ENCODE measurements at regions not wholly inside any gene's neighbourhood (a gene's known extent, or its start where the extent isn't known, plus 50 kb on each side); places are given as distances from the start of the nearest gene placed in this dataset.

DNA sequence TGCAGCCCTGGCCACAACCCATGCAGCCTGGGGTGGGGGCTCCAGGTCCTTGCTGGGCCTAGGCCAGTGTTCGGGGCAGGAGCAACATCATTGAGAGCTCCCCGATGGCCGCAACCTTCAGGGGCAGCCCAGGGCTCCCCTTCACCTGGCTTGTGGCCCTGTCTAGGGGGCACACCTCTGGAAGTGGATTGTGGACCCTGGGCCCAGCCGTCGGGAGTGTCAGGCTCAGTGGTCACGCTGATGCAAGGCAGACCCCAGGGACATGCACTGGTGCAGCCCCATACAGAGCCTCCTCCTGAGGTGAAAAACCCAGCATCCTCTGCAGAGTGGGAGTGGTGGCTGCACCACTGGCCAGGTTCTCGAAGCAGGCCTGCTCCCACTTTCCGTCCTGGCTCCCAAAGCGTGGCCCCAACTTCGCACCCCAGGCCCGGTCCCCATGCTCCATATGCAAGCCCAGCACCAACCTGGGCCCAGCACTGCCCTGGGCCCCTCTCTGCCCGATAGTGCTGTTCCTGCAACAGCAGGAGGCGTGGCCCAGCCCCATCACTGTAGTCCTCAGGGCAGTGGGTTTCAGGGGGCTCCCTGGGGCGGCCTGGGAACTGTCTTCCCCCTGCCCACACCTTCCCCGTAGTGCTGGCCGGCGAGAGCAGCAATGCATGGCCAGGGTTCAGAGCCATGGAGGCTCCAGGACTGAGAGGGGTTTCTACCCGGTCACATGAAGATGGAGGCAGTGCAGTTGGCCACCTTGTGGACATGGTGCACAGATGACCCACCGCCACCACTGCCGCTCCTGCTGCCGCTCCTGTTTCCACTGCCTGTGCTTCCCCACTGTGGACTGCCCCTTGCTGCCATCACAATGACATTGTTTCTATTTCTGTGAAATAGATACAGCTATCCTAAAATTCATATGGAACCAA lies 303.9 kb upstream of the NRG3 start:
- TF ChIP-seq TCF12 (IDR thresholded peaks at IDR 0.05; ENCODE audit: low read depth) (no peak), NFIC (IDR thresholded peaks at IDR 0.05) (no peak), CREB1 (IDR thresholded peaks at IDR 0.05; ENCODE audit: low read depth) (no peak), TAF1 (IDR thresholded peaks at IDR 0.05; ENCODE audit: low read depth) (no peak), FOXM1 (IDR thresholded peaks at IDR 0.05; ENCODE audit: borderline replicate concordance, low read depth) (no peak), ZBTB7A (IDR thresholded peaks at IDR 0.05; ENCODE audit: low read depth) (no peak), EP300 (IDR thresholded peaks at IDR 0.05; ENCODE audit: borderline replicate concordance) (no peak), EGR1 (IDR thresholded peaks at IDR 0.05) (no peak), MAX (IDR thresholded peaks at IDR 0.05) (no peak), CEBPB (IDR thresholded peaks at IDR 0.05) (no peak), YY1 (IDR thresholded peaks at IDR 0.05; ENCODE audit: low read depth) (no peak), RAD21 (IDR thresholded peaks at IDR 0.05; ENCODE audit: low read depth) (no peak), TEAD4 (IDR thresholded peaks at IDR 0.05) (no peak)
- TF ChIP-seq, protein P1, sequence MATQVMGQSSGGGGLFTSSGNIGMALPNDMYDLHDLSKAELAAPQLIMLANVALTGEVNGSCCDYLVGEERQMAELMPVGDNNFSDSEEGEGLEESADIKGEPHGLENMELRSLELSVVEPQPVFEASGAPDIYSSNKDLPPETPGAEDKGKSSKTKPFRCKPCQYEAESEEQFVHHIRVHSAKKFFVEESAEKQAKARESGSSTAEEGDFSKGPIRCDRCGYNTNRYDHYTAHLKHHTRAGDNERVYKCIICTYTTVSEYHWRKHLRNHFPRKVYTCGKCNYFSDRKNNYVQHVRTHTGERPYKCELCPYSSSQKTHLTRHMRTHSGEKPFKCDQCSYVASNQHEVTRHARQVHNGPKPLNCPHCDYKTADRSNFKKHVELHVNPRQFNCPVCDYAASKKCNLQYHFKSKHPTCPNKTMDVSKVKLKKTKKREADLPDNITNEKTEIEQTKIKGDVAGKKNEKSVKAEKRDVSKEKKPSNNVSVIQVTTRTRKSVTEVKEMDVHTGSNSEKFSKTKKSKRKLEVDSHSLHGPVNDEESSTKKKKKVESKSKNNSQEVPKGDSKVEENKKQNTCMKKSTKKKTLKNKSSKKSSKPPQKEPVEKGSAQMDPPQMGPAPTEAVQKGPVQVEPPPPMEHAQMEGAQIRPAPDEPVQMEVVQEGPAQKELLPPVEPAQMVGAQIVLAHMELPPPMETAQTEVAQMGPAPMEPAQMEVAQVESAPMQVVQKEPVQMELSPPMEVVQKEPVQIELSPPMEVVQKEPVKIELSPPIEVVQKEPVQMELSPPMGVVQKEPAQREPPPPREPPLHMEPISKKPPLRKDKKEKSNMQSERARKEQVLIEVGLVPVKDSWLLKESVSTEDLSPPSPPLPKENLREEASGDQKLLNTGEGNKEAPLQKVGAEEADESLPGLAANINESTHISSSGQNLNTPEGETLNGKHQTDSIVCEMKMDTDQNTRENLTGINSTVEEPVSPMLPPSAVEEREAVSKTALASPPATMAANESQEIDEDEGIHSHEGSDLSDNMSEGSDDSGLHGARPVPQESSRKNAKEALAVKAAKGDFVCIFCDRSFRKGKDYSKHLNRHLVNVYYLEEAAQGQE (IDR thresholded peaks at IDR 0.05; ENCODE audit: low read depth): no peak
- TF ChIP-seq, protein P2, sequence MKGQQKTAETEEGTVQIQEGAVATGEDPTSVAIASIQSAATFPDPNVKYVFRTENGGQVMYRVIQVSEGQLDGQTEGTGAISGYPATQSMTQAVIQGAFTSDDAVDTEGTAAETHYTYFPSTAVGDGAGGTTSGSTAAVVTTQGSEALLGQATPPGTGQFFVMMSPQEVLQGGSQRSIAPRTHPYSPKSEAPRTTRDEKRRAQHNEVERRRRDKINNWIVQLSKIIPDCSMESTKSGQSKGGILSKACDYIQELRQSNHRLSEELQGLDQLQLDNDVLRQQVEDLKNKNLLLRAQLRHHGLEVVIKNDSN (IDR thresholded peaks at IDR 0.05): no peak

GRCh38 chr10:81575036-81575435 lies 300.0 kb upstream of the NRG3 start:
- TF ChIP-seq EGR1 (IDR thresholded peaks at IDR 0.05) (no peak), RAD21 (IDR thresholded peaks at IDR 0.05; ENCODE audit: low read depth) (no peak), CREB1 (IDR thresholded peaks at IDR 0.05; ENCODE audit: low read depth) (no peak), CEBPB (IDR thresholded peaks at IDR 0.05) (no peak), TAF1 (IDR thresholded peaks at IDR 0.05; ENCODE audit: low read depth) (no peak), TCF12 (IDR thresholded peaks at IDR 0.05; ENCODE audit: low read depth) (no peak), NFIC (IDR thresholded peaks at IDR 0.05) (no peak), EP300 (IDR thresholded peaks at IDR 0.05; ENCODE audit: borderline replicate concordance) (no peak), MAX (IDR thresholded peaks at IDR 0.05) (no peak), ZBTB7A (IDR thresholded peaks at IDR 0.05; ENCODE audit: low read depth) (no peak), FOXM1 (IDR thresholded peaks at IDR 0.05; ENCODE audit: borderline replicate concordance, low read depth) (no peak), YY1 (IDR thresholded peaks at IDR 0.05; ENCODE audit: low read depth) (no peak), TEAD4 (IDR thresholded peaks at IDR 0.05) (no peak)
- TF ChIP-seq, protein P2 (IDR thresholded peaks at IDR 0.05): no peak
- TF ChIP-seq, protein P1 (IDR thresholded peaks at IDR 0.05; ENCODE audit: low read depth): no peak

DNA sequence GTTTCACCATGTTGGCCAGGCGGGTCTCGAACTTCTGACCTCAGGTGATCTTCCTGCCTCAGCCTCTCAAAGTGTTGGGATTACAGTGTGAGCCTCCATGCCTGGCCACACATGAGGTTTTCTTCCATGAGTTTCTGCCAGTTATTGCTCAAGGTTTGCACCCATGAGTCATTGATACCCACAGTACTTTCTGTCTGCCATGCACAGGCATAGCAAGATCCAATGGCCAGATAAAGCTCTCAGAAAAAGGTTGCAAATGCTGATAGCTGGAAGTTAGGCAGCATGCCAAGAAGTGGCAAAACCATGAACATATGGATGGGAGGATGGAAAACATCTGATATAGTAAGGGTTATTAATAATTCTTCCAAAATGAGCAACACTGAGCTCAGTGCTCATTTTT lies 298.7 kb upstream of the NRG3 start:
- no peak for TF ChIP-seq CREB1 (IDR thresholded peaks at IDR 0.05; ENCODE audit: low read depth)
- no peak for TF ChIP-seq TEAD4 (IDR thresholded peaks at IDR 0.05)
- TF ChIP-seq NFIC (IDR thresholded peaks at IDR 0.05): no peak
- TF ChIP-seq CEBPB (IDR thresholded peaks at IDR 0.05): no peak
- no peak for TF ChIP-seq YY1 (IDR thresholded peaks at IDR 0.05; ENCODE audit: low read depth)
- TF ChIP-seq, protein P1 (IDR thresholded peaks at IDR 0.05; ENCODE audit: low read depth): no peak
- TF ChIP-seq, protein P2 (IDR thresholded peaks at IDR 0.05): no peak
- TF ChIP-seq RAD21 (IDR thresholded peaks at IDR 0.05; ENCODE audit: low read depth): no peak
- TF ChIP-seq ZBTB7A (IDR thresholded peaks at IDR 0.05; ENCODE audit: low read depth): no peak
- TF ChIP-seq TAF1 (IDR thresholded peaks at IDR 0.05; ENCODE audit: low read depth): no peak
- TF ChIP-seq TCF12 (IDR thresholded peaks at IDR 0.05; ENCODE audit: low read depth): no peak
- TF ChIP-seq EGR1 (IDR thresholded peaks at IDR 0.05): no peak
- no peak for TF ChIP-seq MAX (IDR thresholded peaks at IDR 0.05)
- TF ChIP-seq EP300 (IDR thresholded peaks at IDR 0.05; ENCODE audit: borderline replicate concordance): no peak
- TF ChIP-seq FOXM1 (IDR thresholded peaks at IDR 0.05; ENCODE audit: borderline replicate concordance, low read depth): no peak

All from Ishikawa (cell line).